ENCODE measurements at regions not wholly inside any gene's neighbourhood (a gene's known extent, or its start where the extent isn't known, plus 50 kb on each side); places are given as distances from the start of the nearest gene placed in this dataset.
A peak's percentile ranks its signal among the peaks of the same experiment; 100 is the strongest.

GRCh38 chr6:154604119-154604518, 93.6 kb upstream of the CNKSR3 start:
- CTCF ChIA-PET: interaction anchor here (0.7 kb wide), 1 partner anchor 234 kb away, joined by 3 read pairs; no protein-coding TSS in a partner anchor
- Mint-ChIP-seq H3K4me3 (no peak overlapping the region), H3K27me3 (ENCODE audit: low read depth) (no peaks in the 10 kb centered on the region), H3K4me1 (ENCODE audit: low read depth) (peaks cover 37% of the 10 kb centered on the region), H3K27ac (no peak overlapping the region), H3K9me3 (no peaks in the 10 kb centered on the region), H3K36me3 (ENCODE audit: low read depth) (no peaks in the 10 kb centered on the region)
- intact Hi-C loops (cut with micrococcal nuclease): loop anchor here (2.0 kb wide), 1 partner anchor 1621 kb away; the partner anchor contains the start of gene FBXO5
- no peak for DNase-seq

GRCh38 chr6:154605178-154605881, 94.8 kb upstream of the CNKSR3 start:
- peaks cover 35% of the 10 kb centered on the region for H3K4me1 Mint-ChIP-seq (ENCODE audit: low read depth)
- H3K36me3 Mint-ChIP-seq (ENCODE audit: low read depth): no peaks in the 10 kb centered on the region
- H3K27ac Mint-ChIP-seq: peak overlapping the region; percentile 79
- peaks cover 2% of the 10 kb centered on the region for H3K27me3 Mint-ChIP-seq (ENCODE audit: low read depth)
- CTCF ChIA-PET: interaction anchor here (1.1 kb wide), 1 partner anchor 70 kb away, joined by 4 read pairs; no protein-coding TSS in a partner anchor
- intact Hi-C loops (cut with micrococcal nuclease): loop anchor here (1.0 to 5.0 kb wide), 10 partner anchors 98 to 1623 kb away; partner anchors contain the start of genes FBXO5, MTRF1L and TFB1M
- DNase-seq: peak; percentile 59
- H3K9me3 Mint-ChIP-seq: no peaks in the 10 kb centered on the region
- H3K4me3 Mint-ChIP-seq: peak overlapping the region; percentile 11

- peaks cover 2% of the 10 kb centered on the region for H3K27me3 Mint-ChIP-seq (ENCODE audit: low read depth)
Measured at GRCh38 chr6:154605882-154606370, 95.4 kb upstream of the CNKSR3 start.

GRCh38 chr6:154606457-154606856, 96.0 kb upstream of the CNKSR3 start:
- CTCF ChIA-PET: interaction anchor here (0.5 to 1.0 kb wide), 2 partner anchors 202 to 222 kb away, joined by 4 read pairs; no protein-coding TSS in a partner anchor
- Mint-ChIP-seq H3K27ac (peak overlapping the region; percentile 79), H3K9me3 (no peaks in the 10 kb centered on the region), H3K27me3 (ENCODE audit: low read depth) (peaks cover 2% of the 10 kb centered on the region), H3K4me1 (ENCODE audit: low read depth) (peaks cover 40% of the 10 kb centered on the region), H3K36me3 (ENCODE audit: low read depth) (no peaks in the 10 kb centered on the region), H3K4me3 (peak overlapping the region; percentile 2)
- intact Hi-C loops (cut with micrococcal nuclease): loop anchor here (1.0 to 5.0 kb wide), 13 partner anchors 99 to 1604 kb away; partner anchors contain the start of genes MTRF1L and TFB1M
- DNase-seq: peak; percentile 97

More at GRCh38 chr6:154605882-154606370, 95.4 kb upstream of the CNKSR3 start:
- H3K4me3 Mint-ChIP-seq: peak overlapping the region; percentile 11
- CTCF ChIA-PET: interaction anchor here (1.1 kb wide), 1 partner anchor 70 kb away, joined by 4 read pairs; no protein-coding TSS in a partner anchor
- H3K9me3 Mint-ChIP-seq: no peaks in the 10 kb centered on the region
- peaks cover 35% of the 10 kb centered on the region for H3K4me1 Mint-ChIP-seq (ENCODE audit: low read depth)
- no peak for DNase-seq
- H3K36me3 Mint-ChIP-seq (ENCODE audit: low read depth): no peaks in the 10 kb centered on the region
- intact Hi-C loops (cut with micrococcal nuclease): loop anchor here (1.0 to 5.0 kb wide), 15 partner anchors 99 to 1623 kb away; partner anchors contain the start of genes FBXO5, MTRF1L and TFB1M
- peak overlapping the region; percentile 79 for H3K27ac Mint-ChIP-seq

GRCh38 chr6:154606860-154607259, 96.4 kb upstream of the CNKSR3 start:
- H3K27me3 Mint-ChIP-seq (ENCODE audit: low read depth): peaks cover 2% of the 10 kb centered on the region
- peak overlapping the region; percentile 2 for H3K4me3 Mint-ChIP-seq
- CTCF ChIA-PET: interaction anchor here (0.5 to 1.0 kb wide), 2 partner anchors 201 to 222 kb away, joined by 4 read pairs; no protein-coding TSS in a partner anchor
- H3K4me1 Mint-ChIP-seq (ENCODE audit: low read depth): peaks cover 43% of the 10 kb centered on the region
- H3K36me3 Mint-ChIP-seq (ENCODE audit: low read depth): no peaks in the 10 kb centered on the region
- H3K27ac Mint-ChIP-seq: peak overlapping the region; percentile 61
- DNase-seq: no peak
- no peaks in the 10 kb centered on the region for H3K9me3 Mint-ChIP-seq
- intact Hi-C loops (cut with micrococcal nuclease): loop anchor here (1.0 to 5.0 kb wide), 13 partner anchors 100 to 1605 kb away; partner anchors contain the start of genes MTRF1L and TFB1M

- intact Hi-C loops (cut with micrococcal nuclease): no loop called here
- peaks cover 30% of the 10 kb centered on the region for H3K4me1 Mint-ChIP-seq (ENCODE audit: low read depth)
- no peaks in the 10 kb centered on the region for H3K36me3 Mint-ChIP-seq (ENCODE audit: low read depth)
- CTCF ChIA-PET: interaction anchor here (1.1 kb wide), 1 partner anchor 16 kb away, joined by 3 read pairs; no protein-coding TSS in a partner anchor
- no peaks in the 10 kb centered on the region for H3K9me3 Mint-ChIP-seq
- DNase-seq: no peak
- H3K4me3 Mint-ChIP-seq: no peak overlapping the region
- H3K27me3 Mint-ChIP-seq (ENCODE audit: low read depth): peaks cover 2% of the 10 kb centered on the region
- peak overlapping the region; percentile 3 for H3K27ac Mint-ChIP-seq
Measured at GRCh38 chr6:154611241-154611640, 100.8 kb upstream of the CNKSR3 start.

- no peaks in the 10 kb centered on the region for H3K36me3 Mint-ChIP-seq (ENCODE audit: low read depth)
- H3K4me3 Mint-ChIP-seq: no peak overlapping the region
- H3K27me3 Mint-ChIP-seq (ENCODE audit: low read depth): peaks cover 2% of the 10 kb centered on the region
- H3K9me3 Mint-ChIP-seq: no peaks in the 10 kb centered on the region
- no peak overlapping the region for H3K27ac Mint-ChIP-seq
- DNase-seq: no peak
- H3K4me1 Mint-ChIP-seq (ENCODE audit: low read depth): peaks cover 24% of the 10 kb centered on the region
- CTCF ChIA-PET: interaction anchor here (1.1 kb wide), 1 partner anchor 15 kb away, joined by 3 read pairs; no protein-coding TSS in a partner anchor
- intact Hi-C loops (cut with micrococcal nuclease): no loop called here
Measured at GRCh38 chr6:154611847-154612246, 101.4 kb upstream of the CNKSR3 start.

GRCh38 chr6:154613137-154613676, 102.7 kb upstream of the CNKSR3 start:
- Mint-ChIP-seq H3K4me3 (no peak overlapping the region), H3K27ac (no peak overlapping the region), H3K4me1 (ENCODE audit: low read depth) (peaks cover 13% of the 10 kb centered on the region), H3K27me3 (ENCODE audit: low read depth) (peaks cover 2% of the 10 kb centered on the region), H3K36me3 (ENCODE audit: low read depth) (no peaks in the 10 kb centered on the region), H3K9me3 (no peaks in the 10 kb centered on the region)
- CTCF ChIA-PET: no interaction called here
- intact Hi-C loops (cut with micrococcal nuclease): no loop called here
- no peak for DNase-seq

- peaks cover 2% of the 10 kb centered on the region for H3K27me3 Mint-ChIP-seq (ENCODE audit: low read depth)
- intact Hi-C loops (cut with micrococcal nuclease): no loop called here
Measured at GRCh38 chr6:154614101-154614500, 103.6 kb upstream of the CNKSR3 start.

GRCh38 chr6:154614641-154615040, 104.2 kb upstream of the CNKSR3 start:
- Mint-ChIP-seq H3K4me1 (ENCODE audit: low read depth) (peaks cover 17% of the 10 kb centered on the region), H3K27ac (no peak overlapping the region), H3K4me3 (no peak overlapping the region), H3K9me3 (no peaks in the 10 kb centered on the region), H3K27me3 (ENCODE audit: low read depth) (peaks cover 2% of the 10 kb centered on the region), H3K36me3 (ENCODE audit: low read depth) (no peaks in the 10 kb centered on the region)
- intact Hi-C loops (cut with micrococcal nuclease): no loop called here
- DNase-seq: no peak
- CTCF ChIA-PET: no interaction called here

More at GRCh38 chr6:154614101-154614500, 103.6 kb upstream of the CNKSR3 start:
- no peak for DNase-seq
- H3K27ac Mint-ChIP-seq: no peak overlapping the region
- H3K4me1 Mint-ChIP-seq (ENCODE audit: low read depth): peaks cover 16% of the 10 kb centered on the region
- no peaks in the 10 kb centered on the region for H3K9me3 Mint-ChIP-seq
- no peaks in the 10 kb centered on the region for H3K36me3 Mint-ChIP-seq (ENCODE audit: low read depth)
- CTCF ChIA-PET: no interaction called here
- H3K4me3 Mint-ChIP-seq: no peak overlapping the region

- no peak overlapping the region for H3K27ac Mint-ChIP-seq
- intact Hi-C loops (cut with micrococcal nuclease): no loop called here
- H3K4me1 Mint-ChIP-seq (ENCODE audit: low read depth): peaks cover 17% of the 10 kb centered on the region
- no peaks in the 10 kb centered on the region for H3K27me3 Mint-ChIP-seq (ENCODE audit: low read depth)
- H3K4me3 Mint-ChIP-seq: no peak overlapping the region
- H3K9me3 Mint-ChIP-seq: no peaks in the 10 kb centered on the region
- no peak for DNase-seq
- CTCF ChIA-PET: interaction anchor here (0.5 to 0.6 kb wide), 2 partner anchors 34 to 37 kb away, joined by 4 to 6 read pairs; no protein-coding TSS in a partner anchor
- no peaks in the 10 kb centered on the region for H3K36me3 Mint-ChIP-seq (ENCODE audit: low read depth)
Measured at GRCh38 chr6:154615483-154616025, 105.1 kb upstream of the CNKSR3 start.

- no peak overlapping the region for H3K27ac Mint-ChIP-seq
- CTCF ChIA-PET: interaction anchor here (0.7 kb wide), 1 partner anchor 693 kb away, joined by 3 read pairs; no protein-coding TSS in a partner anchor
- intact Hi-C loops (cut with micrococcal nuclease): no loop called here
- no peaks in the 10 kb centered on the region for H3K36me3 Mint-ChIP-seq (ENCODE audit: low read depth)
- peaks cover 8% of the 10 kb centered on the region for H3K4me1 Mint-ChIP-seq (ENCODE audit: low read depth)
- no peak overlapping the region for H3K4me3 Mint-ChIP-seq
- no peaks in the 10 kb centered on the region for H3K9me3 Mint-ChIP-seq
- no peak for DNase-seq
- H3K27me3 Mint-ChIP-seq (ENCODE audit: low read depth): no peaks in the 10 kb centered on the region
Measured at GRCh38 chr6:154617175-154617574, 106.7 kb upstream of the CNKSR3 start.

Measured in activated naive CD4-positive, alpha-beta T cell treated with anti-CD3 and anti-CD28 coated beads for 36 hours (primary cell).